Stimulated activated CD8-positive, alpha-beta memory T cell treated with anti-CD3 and anti-CD28 coated beads, Interleukin-7, amount 100 ng/mL, for 4 hours (primary cell): ENCODE measurements at regions not wholly inside any gene's neighbourhood (a gene's known extent, or its start where the extent isn't known, plus 50 kb on each side); places are given as distances from the start of the nearest gene placed in this dataset.
"Not testable (repeated sequence)": the region's sequence is repeated elsewhere in the genome, so short reads cannot be mapped to it uniquely, and the experiment has no call there.

Experiments used
- DNase-seq, 2 donors: peaks; one replicate each; pipeline ENCODE4 v3.0.0-alpha.2; 2020; ENCODE audit warnings: low read depth in 2 of 2

- no peak for DNase-seq
Measured at GRCh38 chr10:31123946-31124345, 92.3 kb upstream of the ZNF438 start.

GRCh38 chr10:31124852-31125251, 93.2 kb upstream of the ZNF438 start:
- DNase-seq = no peak

- DNase-seq = no peak
Measured at GRCh38 chr10:31125789-31126188, 94.1 kb upstream of the ZNF438 start.

GRCh38 chr10:31126593-31126992, 94.9 kb upstream of the ZNF438 start:
- DNase-seq = no peak

- no peak for DNase-seq
Measured at GRCh38 chr10:31128536-31128935, 96.9 kb upstream of the ZNF438 start.

- DNase-seq = no peak
Measured at GRCh38 chr10:31129271-31129670, 97.6 kb upstream of the ZNF438 start.

GRCh38 chr10:31129880-31130405, 98.3 kb upstream of the ZNF438 start:
- no peak for DNase-seq

- no peak for DNase-seq
Measured at GRCh38 chr10:31130406-31130805, 98.7 kb upstream of the ZNF438 start.

- no peak for DNase-seq
Measured at GRCh38 chr10:31131251-31131650, 99.6 kb upstream of the ZNF438 start.

GRCh38 chr10:31132681-31133244, 101.1 kb upstream of the ZNF438 start:
- DNase-seq = no peak

GRCh38 chr10:31133251-31133791, 101.7 kb upstream of the ZNF438 start:
- no peak for DNase-seq

- peak; percentile 33 to 65 for DNase-seq
Measured at GRCh38 chr10:31133792-31134310, 102.2 kb upstream of the ZNF438 start.

- DNase-seq = no peak
Measured at GRCh38 chr10:31134311-31134952, 102.8 kb upstream of the ZNF438 start.

- no peak for DNase-seq
Measured at GRCh38 chr10:31135171-31135570, 103.5 kb upstream of the ZNF438 start.

GRCh38 chr10:31135791-31136190, 104.1 kb upstream of the ZNF438 start:
- DNase-seq = not testable (repeated sequence)

- no peak for DNase-seq
Measured at GRCh38 chr10:31136386-31136785, 104.7 kb upstream of the ZNF438 start.

GRCh38 chr10:31136930-31137885, 105.5 kb upstream of the ZNF438 start:
- no peak for DNase-seq

GRCh38 chr10:31138026-31138553, 106.4 kb upstream of the ZNF438 start:
- DNase-seq = no peak

- no peak for DNase-seq
Measured at GRCh38 chr10:31139497-31139896, 107.8 kb upstream of the ZNF438 start.

- DNase-seq = no peak
Measured at GRCh38 chr10:31140716-31141115, 109.1 kb upstream of the ZNF438 start.

GRCh38 chr10:31142026-31142425, 110.4 kb upstream of the ZNF438 start:
- no peak for DNase-seq
